ENCODE measurements at regions not wholly inside any gene's neighbourhood (a gene's known extent, or its start where the extent isn't known, plus 50 kb on each side); places are given as distances from the start of the nearest gene placed in this dataset.

- TF ChIP-seq CTCF (IDR thresholded peaks at IDR 0.05; ENCODE audit: low read length) (no peak), EZH2 (IDR thresholded peaks at IDR 0.05; ENCODE audit: borderline replicate concordance, low read length) (no peak)
Observed at GRCh38 chr7:145193951-145194350, 358.1 kb upstream of the TPK1 start.

Measured in OCI-LY1 (cell line).